Endothelial cell (in vitro differentiated cells): ENCODE measurements at regions not wholly inside any gene's neighbourhood (a gene's known extent, or its start where the extent isn't known, plus 50 kb on each side); places are given as distances from the start of the nearest gene placed in this dataset.

Source experiments
- DNase-seq: peaks from one replicate; pipeline ENCODE4 v3.0.0; 2021; ENCODE audit warnings: low spot score
- H3K27ac Mint-ChIP-seq: one replicate; pipeline ENCODE4 v1.8.0; 2021; ENCODE audit warnings: mixed read lengths, inconsistent platforms; ENCODE audit not compliant: unreplicated experiment
- H3K27me3 Mint-ChIP-seq: one replicate; pipeline ENCODE4 v1.8.0; 2021; ENCODE audit warnings: mild to moderate bottlenecking, moderate library complexity, mixed read lengths, inconsistent platforms; ENCODE audit not compliant: unreplicated experiment
- H3K36me3 Mint-ChIP-seq: one replicate; pipeline ENCODE4 v1.8.0; 2021; ENCODE audit warnings: mild to moderate bottlenecking, low read depth, mixed read lengths, inconsistent platforms; ENCODE audit not compliant: unreplicated experiment
- H3K4me1 Mint-ChIP-seq: one replicate; pipeline ENCODE4 v1.8.0; 2021; ENCODE audit warnings: mild to moderate bottlenecking, mixed read lengths, inconsistent platforms; ENCODE audit not compliant: unreplicated experiment
- H3K4me3 Mint-ChIP-seq: one replicate; pipeline ENCODE4 v1.8.0; 2021; ENCODE audit warnings: mild to moderate bottlenecking, mixed read lengths, inconsistent platforms; ENCODE audit not compliant: unreplicated experiment
- H3K9me3 Mint-ChIP-seq: one replicate; pipeline ENCODE4 v1.8.0; 2021; ENCODE audit warnings: mixed read lengths, inconsistent platforms; ENCODE audit not compliant: unreplicated experiment
- TF ChIP-seq, protein P1 (sequence below): fragments of 200-600 bp; sonication (generic); IDR thresholded peaks from one replicate; pipeline ENCODE4 v1.5.0; 2021; ENCODE audit warnings: antibody characterized with exemption; ENCODE audit not compliant: unreplicated experiment

GRCh38 chr13:40189426-40189825 is 477.0 kb downstream of the FOXO1 start:
- H3K4me1 Mint-ChIP-seq = peaks cover 35% of the 10 kb centered on the region
- DNase-seq = no peak
- peaks cover 3% of the 10 kb centered on the region for H3K36me3 Mint-ChIP-seq
- no peak overlapping the region for H3K27ac Mint-ChIP-seq
- H3K9me3 Mint-ChIP-seq = no peaks in the 10 kb centered on the region
- TF ChIP-seq, protein P1, sequence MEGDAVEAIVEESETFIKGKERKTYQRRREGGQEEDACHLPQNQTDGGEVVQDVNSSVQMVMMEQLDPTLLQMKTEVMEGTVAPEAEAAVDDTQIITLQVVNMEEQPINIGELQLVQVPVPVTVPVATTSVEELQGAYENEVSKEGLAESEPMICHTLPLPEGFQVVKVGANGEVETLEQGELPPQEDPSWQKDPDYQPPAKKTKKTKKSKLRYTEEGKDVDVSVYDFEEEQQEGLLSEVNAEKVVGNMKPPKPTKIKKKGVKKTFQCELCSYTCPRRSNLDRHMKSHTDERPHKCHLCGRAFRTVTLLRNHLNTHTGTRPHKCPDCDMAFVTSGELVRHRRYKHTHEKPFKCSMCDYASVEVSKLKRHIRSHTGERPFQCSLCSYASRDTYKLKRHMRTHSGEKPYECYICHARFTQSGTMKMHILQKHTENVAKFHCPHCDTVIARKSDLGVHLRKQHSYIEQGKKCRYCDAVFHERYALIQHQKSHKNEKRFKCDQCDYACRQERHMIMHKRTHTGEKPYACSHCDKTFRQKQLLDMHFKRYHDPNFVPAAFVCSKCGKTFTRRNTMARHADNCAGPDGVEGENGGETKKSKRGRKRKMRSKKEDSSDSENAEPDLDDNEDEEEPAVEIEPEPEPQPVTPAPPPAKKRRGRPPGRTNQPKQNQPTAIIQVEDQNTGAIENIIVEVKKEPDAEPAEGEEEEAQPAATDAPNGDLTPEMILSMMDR = no peak
- no peak overlapping the region for H3K4me3 Mint-ChIP-seq
- H3K27me3 Mint-ChIP-seq = peaks cover 2% of the 10 kb centered on the region

- Mint-ChIP-seq H3K9me3 (no peaks in the 10 kb centered on the region), H3K4me3 (no peak overlapping the region), H3K27me3 (peaks cover 5% of the 10 kb centered on the region), H3K27ac (no peak overlapping the region), H3K36me3 (peaks cover 3% of the 10 kb centered on the region), H3K4me1 (peaks cover 39% of the 10 kb centered on the region)
- DNase-seq = no peak
- TF ChIP-seq, protein P1 = no peak
Measured at GRCh38 chr13:40189898-40190630, 476.4 kb downstream of the FOXO1 start.

- no peak for DNase-seq
- no peak overlapping the region for H3K4me3 Mint-ChIP-seq
- no peaks in the 10 kb centered on the region for H3K9me3 Mint-ChIP-seq
- no peak overlapping the region for H3K27ac Mint-ChIP-seq
- TF ChIP-seq, protein P1 = no peak
- H3K27me3 Mint-ChIP-seq = peaks cover 5% of the 10 kb centered on the region
- peaks cover 39% of the 10 kb centered on the region for H3K4me1 Mint-ChIP-seq
- H3K36me3 Mint-ChIP-seq = peaks cover 3% of the 10 kb centered on the region
Measured at GRCh38 chr13:40190641-40191100, 475.8 kb downstream of the FOXO1 start.

DNA sequence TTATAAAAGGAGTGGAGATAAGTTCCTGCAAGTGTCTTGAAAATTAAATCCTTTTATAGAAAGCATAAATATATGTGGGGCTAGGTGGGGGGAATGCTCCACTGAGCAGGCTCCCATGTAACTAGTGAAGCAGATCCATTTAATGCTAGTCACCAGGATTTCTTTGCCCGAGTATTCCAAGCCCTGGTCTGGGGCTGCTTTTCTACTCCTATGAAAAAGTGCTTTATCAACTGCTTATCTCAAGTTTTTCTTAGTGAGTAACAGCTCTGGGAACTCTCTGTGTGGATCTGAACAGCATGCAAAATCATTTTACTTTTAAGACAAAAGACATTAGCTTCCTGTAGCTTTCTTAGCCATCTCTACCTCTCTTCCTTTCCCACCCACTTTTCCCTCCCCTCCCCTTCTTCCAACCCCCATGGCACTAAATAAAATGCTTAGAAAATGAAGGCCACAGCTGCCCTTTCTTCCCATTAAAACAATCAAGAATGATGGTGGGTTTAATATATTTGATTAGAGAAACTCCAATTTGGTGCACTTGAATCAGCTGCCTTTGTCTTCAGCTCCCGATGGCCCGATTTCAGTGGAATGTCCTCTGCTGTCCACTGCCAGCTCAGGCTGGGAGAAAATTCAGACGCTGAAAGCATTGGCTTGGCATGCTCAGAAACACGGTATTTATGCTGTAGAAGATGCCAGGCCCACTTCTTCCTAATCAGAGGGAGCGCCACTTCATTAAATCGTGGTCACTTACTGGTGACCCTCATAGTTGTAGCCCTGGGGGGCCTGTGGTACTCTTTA is 475.1 kb downstream of the FOXO1 start:
- H3K4me3 Mint-ChIP-seq = no peak overlapping the region
- peaks cover 3% of the 10 kb centered on the region for H3K36me3 Mint-ChIP-seq
- no peak for DNase-seq
- no peak overlapping the region for H3K27ac Mint-ChIP-seq
- H3K27me3 Mint-ChIP-seq = peaks cover 5% of the 10 kb centered on the region
- peaks cover 39% of the 10 kb centered on the region for H3K4me1 Mint-ChIP-seq
- no peaks in the 10 kb centered on the region for H3K9me3 Mint-ChIP-seq
- TF ChIP-seq, protein P1 = no peak

DNA sequence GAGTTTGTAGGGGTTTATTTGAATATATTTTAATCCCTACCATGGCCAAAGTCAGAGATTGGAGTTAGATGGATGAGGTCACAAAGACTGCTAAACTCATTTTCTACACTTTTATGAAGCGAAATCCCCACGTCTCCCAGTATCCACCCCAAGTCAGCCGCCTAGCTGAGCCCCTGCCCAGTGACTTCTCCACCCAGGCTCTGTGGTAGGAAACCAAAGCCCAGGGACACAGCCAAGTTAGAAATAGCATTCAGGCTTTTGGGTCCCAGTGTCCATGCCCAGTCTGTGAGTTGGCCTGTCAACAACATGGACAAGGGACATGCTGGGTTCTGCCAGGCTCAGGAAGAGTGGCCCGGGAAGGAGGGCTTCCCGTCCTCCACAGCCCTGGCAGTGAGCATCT is 474.0 kb downstream of the FOXO1 start:
- H3K9me3 Mint-ChIP-seq = no peaks in the 10 kb centered on the region
- H3K4me3 Mint-ChIP-seq = no peak overlapping the region
- no peak overlapping the region for H3K27ac Mint-ChIP-seq

More for the DNA sequence above, 474.0 kb downstream of the FOXO1 start:
- TF ChIP-seq, protein P1 = no peak
- H3K36me3 Mint-ChIP-seq = peaks cover 3% of the 10 kb centered on the region
- peaks cover 5% of the 10 kb centered on the region for H3K27me3 Mint-ChIP-seq
- H3K4me1 Mint-ChIP-seq = peaks cover 39% of the 10 kb centered on the region
- DNase-seq = no peak
